ENCODE measurements at regions not wholly inside any gene's neighbourhood (a gene's known extent, or its start where the extent isn't known, plus 50 kb on each side); places are given as distances from the start of the nearest gene placed in this dataset.

- no peak for DNase-seq
Observed at GRCh38 chr12:127696963-127697362, 570.0 kb upstream of the TMEM132C start.

- DNase-seq: no peak
Observed at GRCh38 chr12:127703026-127703425, 563.9 kb upstream of the TMEM132C start.

- DNase-seq: no peak
Observed at GRCh38 chr12:127711108-127711507, 555.9 kb upstream of the TMEM132C start.

GRCh38 chr12:127712561-127712960 is 554.4 kb upstream of the TMEM132C start:
- DNase-seq: no peak

GRCh38 chr12:127716166-127716565 is 550.8 kb upstream of the TMEM132C start:
- no peak for DNase-seq

GRCh38 chr12:127717278-127717677 is 549.7 kb upstream of the TMEM132C start:
- DNase-seq: no peak

GRCh38 chr12:127720334-127720733 is 546.6 kb upstream of the TMEM132C start:
- no peak for DNase-seq

GRCh38 chr12:127722611-127723010 is 544.4 kb upstream of the TMEM132C start:
- no peak for DNase-seq

- no peak for DNase-seq
Observed at GRCh38 chr12:127723251-127723650, 543.7 kb upstream of the TMEM132C start.

- DNase-seq: no peak
Observed at GRCh38 chr12:127726671-127727315, 540.2 kb upstream of the TMEM132C start.

- DNase-seq: no peak
Observed at GRCh38 chr12:127728285-127728684, 538.7 kb upstream of the TMEM132C start.

GRCh38 chr12:127728729-127729128 is 538.2 kb upstream of the TMEM132C start:
- DNase-seq: no peak

GRCh38 chr12:127729381-127729780 is 537.6 kb upstream of the TMEM132C start:
- DNase-seq: no peak

- DNase-seq: no peak
Observed at GRCh38 chr12:127731657-127732056, 535.3 kb upstream of the TMEM132C start.

- DNase-seq: no peak
Observed at GRCh38 chr12:127742231-127742630, 524.7 kb upstream of the TMEM132C start.

- DNase-seq: no peak
Observed at GRCh38 chr12:127745469-127746212, 521.3 kb upstream of the TMEM132C start.

GRCh38 chr12:127749416-127749815 is 517.6 kb upstream of the TMEM132C start:
- no peak for DNase-seq

- DNase-seq: no peak
Observed at GRCh38 chr12:127750076-127750840, 516.7 kb upstream of the TMEM132C start.

- no peak for DNase-seq
Observed at GRCh38 chr12:127752802-127753201, 514.2 kb upstream of the TMEM132C start.

- no peak for DNase-seq
Observed at GRCh38 chr12:127760357-127760756, 506.6 kb upstream of the TMEM132C start.

- DNase-seq: no peak
Observed at GRCh38 chr12:127760996-127761395, 506.0 kb upstream of the TMEM132C start.

GRCh38 chr12:127761880-127762279 is 505.1 kb upstream of the TMEM132C start:
- no peak for DNase-seq

GRCh38 chr12:127767656-127768055 is 499.3 kb upstream of the TMEM132C start:
- no peak for DNase-seq

GRCh38 chr12:127770118-127770517 is 496.9 kb upstream of the TMEM132C start:
- DNase-seq: no peak
